ENCODE measurements at regions not wholly inside any gene's neighbourhood (a gene's known extent, or its start where the extent isn't known, plus 50 kb on each side); places are given as distances from the start of the nearest gene placed in this dataset.

DNA sequence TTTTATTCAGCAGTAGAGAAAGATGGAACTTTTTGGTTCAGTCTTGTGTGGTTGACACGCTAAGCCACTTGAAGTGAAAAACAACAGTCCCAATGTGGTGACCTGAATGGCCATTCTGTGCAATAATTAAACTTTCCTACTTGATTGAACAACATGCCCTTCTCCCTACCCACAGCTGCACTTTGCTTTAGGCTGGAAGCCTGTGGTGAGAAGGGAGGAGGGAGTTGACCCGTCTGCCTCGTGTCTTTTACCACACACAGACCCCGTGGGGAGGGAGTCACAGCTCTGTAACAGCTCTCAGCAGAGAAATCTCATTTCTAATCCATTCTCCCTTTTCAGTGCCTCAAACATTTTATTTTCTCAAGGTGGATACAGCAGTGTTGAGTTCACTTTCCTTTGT, 138.2 kb upstream of the PKDCC start:
- FAIRE-seq = no peak
- DNase-seq (ENCODE audit: low spot score in 2 of 2) = no peak

GRCh38 chr2:41910126-41910525, 137.7 kb upstream of the PKDCC start:
- FAIRE-seq = no peak
- DNase-seq (ENCODE audit: low spot score in 2 of 2) = no peak

DNA sequence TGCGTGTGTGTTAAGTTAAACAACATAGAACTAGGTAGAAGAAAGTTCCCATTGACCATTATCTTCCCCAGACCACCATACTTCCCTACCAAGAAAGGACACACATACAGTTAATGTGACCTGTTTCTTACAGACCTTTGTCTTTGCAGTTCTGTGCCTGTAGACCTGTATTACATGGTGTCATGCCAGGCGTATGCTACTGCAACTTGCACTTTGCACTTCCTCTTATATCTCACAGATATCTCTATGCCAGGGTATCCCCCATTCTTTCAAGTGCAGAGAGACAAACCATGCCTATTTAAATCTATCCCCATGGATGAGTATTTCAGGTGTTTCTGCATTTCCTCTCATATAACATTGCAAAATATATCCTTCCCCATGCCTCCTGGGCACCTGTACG, 136.8 kb upstream of the PKDCC start:
- FAIRE-seq (no peak), DNase-seq (ENCODE audit: low spot score in 2 of 2) (no peak)

DNA sequence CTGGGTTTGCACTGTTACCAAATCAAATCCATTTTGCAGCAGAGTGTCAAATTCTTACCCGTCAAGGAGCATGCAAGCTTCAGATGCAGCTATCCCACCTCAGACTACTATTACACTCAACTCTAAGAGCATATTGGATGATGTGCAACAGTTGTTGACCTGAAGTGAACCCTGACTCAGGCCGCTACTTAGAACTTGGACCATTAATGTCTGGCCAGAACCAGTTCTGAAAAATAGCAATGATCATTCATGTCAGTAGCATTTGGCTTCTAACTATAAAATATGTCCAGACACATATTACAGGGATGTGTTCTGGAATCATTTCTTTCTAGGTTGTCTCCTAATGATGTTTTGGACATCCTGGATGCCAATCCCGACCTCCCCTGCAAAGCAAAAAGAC, 135.5 kb upstream of the PKDCC start:
- DNase-seq (ENCODE audit: low spot score in 2 of 2) (no peak), FAIRE-seq (no peak)

GRCh38 chr2:41912776-41913175, 135.0 kb upstream of the PKDCC start:
- FAIRE-seq = no peak

GRCh38 chr2:41913311-41913710, 134.5 kb upstream of the PKDCC start:
- FAIRE-seq = no peak

More at GRCh38 chr2:41912776-41913175, 135.0 kb upstream of the PKDCC start:
- DNase-seq (ENCODE audit: low spot score in 2 of 2) = no peak

GRCh38 chr2:41913921-41914609, 133.8 kb upstream of the PKDCC start:
- FAIRE-seq = no peak

More at GRCh38 chr2:41913311-41913710, 134.5 kb upstream of the PKDCC start:
- DNase-seq (ENCODE audit: low spot score in 2 of 2) = no peak

DNA sequence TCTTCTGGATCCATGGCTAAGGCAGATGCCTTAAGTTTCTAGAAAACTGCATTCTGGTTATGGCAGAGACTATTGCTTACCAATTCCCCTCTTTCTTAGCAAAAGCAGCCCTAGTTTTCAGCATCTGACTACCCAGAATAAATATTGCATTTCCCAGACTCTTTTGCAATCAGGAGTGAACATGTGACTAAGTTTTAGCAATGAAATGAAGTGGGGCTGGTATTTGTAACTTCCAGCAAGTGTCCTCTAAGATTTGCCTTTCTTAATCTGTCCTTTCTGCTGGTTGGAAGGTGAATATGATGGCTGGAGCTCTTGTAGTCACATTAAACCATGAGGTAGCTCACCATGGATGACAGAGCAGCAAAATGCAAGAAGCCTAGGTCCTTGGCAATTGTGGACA, 132.9 kb upstream of the PKDCC start:
- no peak for FAIRE-seq
- DNase-seq (ENCODE audit: low spot score in 2 of 2) = no peak

More at GRCh38 chr2:41913921-41914609, 133.8 kb upstream of the PKDCC start:
- DNase-seq (ENCODE audit: low spot score in 2 of 2) = no peak

DNA sequence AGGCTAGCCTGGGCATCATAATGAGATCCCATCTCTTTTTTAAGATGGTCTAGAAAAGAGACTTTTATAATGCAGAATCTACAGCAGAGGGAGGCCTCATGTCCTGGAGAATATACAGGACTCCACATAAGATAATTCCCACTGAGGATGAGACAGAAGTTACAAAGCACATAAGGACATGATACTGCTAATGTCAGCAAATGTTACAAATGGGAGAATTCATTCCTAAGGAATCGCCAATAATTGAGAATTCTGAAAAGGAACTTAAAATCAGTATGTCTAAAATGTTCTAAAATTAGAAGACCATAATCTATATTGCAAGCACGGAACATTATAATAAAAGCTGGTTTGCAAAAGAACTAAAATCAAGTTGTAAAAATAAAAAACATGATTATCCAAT, 131.6 kb upstream of the PKDCC start:
- DNase-seq (ENCODE audit: low spot score in 2 of 2) = no peak
- FAIRE-seq = no peak

GRCh38 chr2:41917587-41917986, 130.2 kb upstream of the PKDCC start:
- FAIRE-seq (no peak), DNase-seq (ENCODE audit: low spot score in 2 of 2) (no peak)

DNA sequence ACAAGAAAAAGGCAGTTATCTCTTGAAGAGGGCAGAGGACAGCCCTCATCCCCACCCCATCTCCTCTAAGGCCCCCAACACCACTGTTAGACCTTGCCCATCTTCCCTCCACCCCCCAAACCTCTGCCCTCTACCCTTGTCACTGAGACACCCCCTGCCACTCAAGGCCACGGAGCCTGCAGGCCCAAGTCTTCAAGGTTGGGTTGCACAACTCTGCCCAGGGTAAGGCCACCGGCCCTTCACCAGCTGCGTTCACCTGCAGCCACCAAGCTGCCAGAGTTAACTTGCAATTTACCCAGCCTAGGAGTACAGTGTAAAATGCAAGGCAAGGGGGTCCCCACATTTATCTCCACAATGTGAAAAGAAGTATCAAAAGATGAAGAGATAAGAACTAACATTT, 128.7 kb upstream of the PKDCC start:
- no peak for FAIRE-seq
- DNase-seq (ENCODE audit: low spot score in 2 of 2) = no peak

- FAIRE-seq (no peak), DNase-seq (ENCODE audit: low spot score in 2 of 2) (no peak)
Observed at GRCh38 chr2:41920181-41920580, 127.6 kb upstream of the PKDCC start.

- DNase-seq (ENCODE audit: low spot score in 2 of 2) = no peak
Observed at GRCh38 chr2:41920812-41921211, 127.0 kb upstream of the PKDCC start.

GRCh38 chr2:41922177-41922576, 125.6 kb upstream of the PKDCC start:
- DNase-seq (ENCODE audit: low spot score in 2 of 2) = no peak
- no peak for FAIRE-seq

More at GRCh38 chr2:41920812-41921211, 127.0 kb upstream of the PKDCC start:
- FAIRE-seq = no peak

DNA sequence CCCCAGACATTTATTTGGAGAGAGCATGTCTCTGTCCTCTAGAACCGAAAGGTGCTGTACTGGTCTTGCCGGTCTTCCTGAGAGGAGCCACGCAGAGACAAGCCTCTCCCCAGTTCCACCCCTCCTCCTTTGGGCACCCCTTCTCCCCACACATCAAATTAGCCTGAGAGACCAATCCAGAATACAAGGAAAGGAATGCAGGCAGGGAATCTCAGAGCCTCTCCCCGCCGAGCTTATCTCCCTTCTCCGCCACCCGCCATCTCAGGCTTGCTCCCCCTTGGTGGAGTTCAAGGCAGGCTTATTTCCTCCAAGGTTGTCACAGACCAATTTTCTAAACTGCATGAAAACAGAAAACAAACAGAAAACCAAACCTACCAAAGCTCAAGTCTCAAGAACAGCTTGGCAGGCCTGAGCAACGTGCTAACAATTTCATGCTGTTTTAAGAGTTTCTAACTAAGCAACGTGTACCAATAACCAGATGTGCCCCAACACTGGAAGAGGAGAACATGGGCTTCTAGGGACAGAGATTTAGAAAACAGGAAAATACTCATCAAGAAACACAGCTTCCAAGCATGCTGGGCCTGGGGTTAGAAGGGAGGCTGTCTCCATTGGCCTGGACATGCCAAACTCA, 124.5 kb upstream of the PKDCC start:
- FAIRE-seq (no peak), DNase-seq (ENCODE audit: low spot score in 2 of 2) (no peak)

- FAIRE-seq (no peak), DNase-seq (ENCODE audit: low spot score in 2 of 2) (no peak)
Observed at GRCh38 chr2:41924024-41924423, 123.8 kb upstream of the PKDCC start.

GRCh38 chr2:41924709-41925408, 123.0 kb upstream of the PKDCC start:
- no peak for FAIRE-seq
- DNase-seq (ENCODE audit: low spot score in 2 of 2) = no peak

GRCh38 chr2:41925712-41926111, 122.1 kb upstream of the PKDCC start:
- no peak for FAIRE-seq
- DNase-seq (ENCODE audit: low spot score in 2 of 2) = no peak

DNA sequence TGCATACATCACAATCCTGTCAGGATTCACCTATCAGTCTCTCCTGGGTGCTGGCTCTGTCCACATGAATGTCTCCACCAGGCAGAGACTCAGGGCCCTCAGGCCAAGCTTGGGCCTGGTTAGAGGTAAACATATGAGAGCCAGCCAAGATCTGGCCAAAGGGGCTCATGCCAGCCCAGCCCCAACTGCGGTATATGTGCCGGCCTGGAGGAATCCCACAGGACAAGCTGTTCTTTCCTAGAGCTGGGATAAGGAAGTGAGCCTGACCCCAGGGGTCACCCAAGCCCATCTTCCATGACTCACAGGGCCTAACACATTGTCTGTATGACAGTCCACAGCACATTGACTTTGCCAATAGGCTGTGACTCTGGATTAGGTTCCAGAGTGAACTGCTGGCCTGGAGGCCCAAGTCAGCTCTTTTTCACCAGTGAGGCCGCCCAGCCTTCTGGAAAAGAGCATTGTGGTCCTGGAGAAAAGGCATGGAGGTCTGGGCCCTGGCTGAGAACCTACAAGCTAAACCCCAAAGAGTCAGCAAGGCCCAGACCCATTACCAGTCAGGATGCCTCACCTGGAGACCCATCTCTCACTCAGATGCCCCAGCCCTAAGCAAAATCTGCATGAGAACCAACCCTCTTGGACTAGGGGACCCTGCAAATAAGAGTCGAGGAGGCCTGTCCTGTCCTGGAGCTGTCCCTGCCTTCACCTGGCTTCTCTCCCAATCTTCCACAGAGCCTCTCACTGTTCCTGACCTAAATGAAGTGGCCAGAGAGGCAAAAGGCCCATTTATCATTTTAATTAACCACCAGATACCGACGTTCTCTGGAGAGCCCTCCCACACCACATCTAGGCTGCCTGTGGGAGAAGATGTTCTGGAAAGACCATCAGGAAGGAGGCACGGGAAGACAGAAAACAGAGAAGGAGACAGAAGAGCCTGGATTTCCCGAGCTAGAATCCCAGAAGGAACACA, 120.9 kb upstream of the PKDCC start:
- no peak for FAIRE-seq
- no peak for DNase-seq (ENCODE audit: low spot score in 2 of 2)

GRCh38 chr2:41927581-41928264, 120.1 kb upstream of the PKDCC start:
- FAIRE-seq (no peak), DNase-seq (ENCODE audit: low spot score in 2 of 2) (no peak)
